ENCODE measurements at regions not wholly inside any gene's neighbourhood (a gene's known extent, or its start where the extent isn't known, plus 50 kb on each side); places are given as distances from the start of the nearest gene placed in this dataset.
A peak's percentile ranks its signal among the peaks of the same experiment; 100 is the strongest.

GRCh38 chr4:24742773-24743172 lies 52.6 kb upstream of the SOD3 start:
- Histone ChIP-seq H3K27me3 (no peaks in the 10 kb centered on the region), H3K4me1 (peaks cover 0 to 21% (median 3%) of the 10 kb centered on the region in 4 donors), H3K27ac (peak overlapping the region in 1 of 4 donors; percentile 29), H3K4me3 (no peak overlapping the region), H3K36me3 (no peaks in the 10 kb centered on the region), H3K9me3 (no peaks in the 10 kb centered on the region)
- WGBS, 2 donors (ENCODE audit: low coverage in 1 of 2), result 56 to 64% methylated on average over 3 to 5 of the region's 5 CpGs
- intact Hi-C loops (cut with DNase I; ENCODE audit: low total_unique reads), result no loop called here
- in situ Hi-C loops (cut with MboI; ENCODE audit: low pct_ligation_motif_present in 1 of 4, low pct_unique_long_range_greater_than_20kb in 1 of 4, low sequenced_read_pairs in 3 of 4), result no loop called here
- DNase-seq, result no peak
- TF ChIP-seq, protein P1, sequence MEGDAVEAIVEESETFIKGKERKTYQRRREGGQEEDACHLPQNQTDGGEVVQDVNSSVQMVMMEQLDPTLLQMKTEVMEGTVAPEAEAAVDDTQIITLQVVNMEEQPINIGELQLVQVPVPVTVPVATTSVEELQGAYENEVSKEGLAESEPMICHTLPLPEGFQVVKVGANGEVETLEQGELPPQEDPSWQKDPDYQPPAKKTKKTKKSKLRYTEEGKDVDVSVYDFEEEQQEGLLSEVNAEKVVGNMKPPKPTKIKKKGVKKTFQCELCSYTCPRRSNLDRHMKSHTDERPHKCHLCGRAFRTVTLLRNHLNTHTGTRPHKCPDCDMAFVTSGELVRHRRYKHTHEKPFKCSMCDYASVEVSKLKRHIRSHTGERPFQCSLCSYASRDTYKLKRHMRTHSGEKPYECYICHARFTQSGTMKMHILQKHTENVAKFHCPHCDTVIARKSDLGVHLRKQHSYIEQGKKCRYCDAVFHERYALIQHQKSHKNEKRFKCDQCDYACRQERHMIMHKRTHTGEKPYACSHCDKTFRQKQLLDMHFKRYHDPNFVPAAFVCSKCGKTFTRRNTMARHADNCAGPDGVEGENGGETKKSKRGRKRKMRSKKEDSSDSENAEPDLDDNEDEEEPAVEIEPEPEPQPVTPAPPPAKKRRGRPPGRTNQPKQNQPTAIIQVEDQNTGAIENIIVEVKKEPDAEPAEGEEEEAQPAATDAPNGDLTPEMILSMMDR (IDR thresholded peaks at IDR 0.05), result no peak
- no peak for TF ChIP-seq POLR2AphosphoS5 (IDR thresholded peaks at IDR 0.05)
- TF ChIP-seq POLR2A (IDR thresholded peaks at IDR 0.05), result no peak
- TF ChIP-seq EP300 (IDR thresholded peaks at IDR 0.05; ENCODE audit: low read depth), result no peak

DNA sequence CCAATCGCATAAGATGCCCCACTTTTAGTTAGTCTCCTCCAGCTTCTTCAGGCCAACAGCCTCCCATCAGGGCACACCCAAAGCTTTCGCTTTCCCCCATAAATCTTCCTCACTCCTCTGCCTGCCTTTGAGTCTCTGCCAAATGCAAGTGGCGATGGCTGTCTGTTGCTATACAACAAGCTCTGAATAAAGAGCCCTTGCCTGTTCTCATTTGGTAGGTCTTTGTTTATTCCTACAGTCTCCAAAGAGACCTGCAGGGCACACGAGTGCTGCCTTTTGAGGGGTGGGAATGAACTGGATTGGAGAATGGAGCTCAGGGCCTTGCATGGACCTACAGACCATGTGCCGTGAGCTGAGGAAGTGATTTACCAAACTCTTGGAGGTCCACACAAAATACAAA lies 52.2 kb upstream of the SOD3 start:
- WGBS, 2 donors (ENCODE audit: low coverage in 1 of 2), result 64% methylated on average over 5 of the region's 5 CpGs; no CpG with 5 or more reads in 1 of the 2 donors
- Histone ChIP-seq H3K36me3 (no peaks in the 10 kb centered on the region), H3K9me3 (no peaks in the 10 kb centered on the region), H3K27me3 (no peaks in the 10 kb centered on the region), H3K4me1 (peaks cover 0 to 21% (median 3%) of the 10 kb centered on the region in 4 donors), H3K4me3 (no peak overlapping the region), H3K27ac (no peak overlapping the region)
- TF ChIP-seq POLR2AphosphoS5 (IDR thresholded peaks at IDR 0.05) (no peak), POLR2A (IDR thresholded peaks at IDR 0.05) (no peak), EP300 (IDR thresholded peaks at IDR 0.05; ENCODE audit: low read depth) (no peak)
- TF ChIP-seq, protein P1 (IDR thresholded peaks at IDR 0.05), result no peak
- intact Hi-C loops (cut with DNase I; ENCODE audit: low total_unique reads), result no loop called here
- in situ Hi-C loops (cut with MboI; ENCODE audit: low pct_ligation_motif_present in 1 of 4, low pct_unique_long_range_greater_than_20kb in 1 of 4, low sequenced_read_pairs in 3 of 4), result no loop called here
- no peak for DNase-seq

- 53 to 65% methylated on average over 3 to 5 of the region's 5 CpGs for WGBS, 2 donors (ENCODE audit: low coverage in 1 of 2)
- Histone ChIP-seq H3K9me3 (no peaks in the 10 kb centered on the region), H3K36me3 (no peaks in the 10 kb centered on the region), H3K27ac (no peak overlapping the region), H3K4me3 (no peak overlapping the region), H3K27me3 (no peaks in the 10 kb centered on the region), H3K4me1 (peaks cover 0 to 21% (median 3%) of the 10 kb centered on the region in 4 donors)
- no peak for DNase-seq
- in situ Hi-C loops (cut with MboI; ENCODE audit: low pct_ligation_motif_present in 1 of 4, low pct_unique_long_range_greater_than_20kb in 1 of 4, low sequenced_read_pairs in 3 of 4) (no loop called here), intact Hi-C loops (cut with DNase I; ENCODE audit: low total_unique reads) (no loop called here)
- TF ChIP-seq POLR2AphosphoS5 (IDR thresholded peaks at IDR 0.05), result no peak
- TF ChIP-seq EP300 (IDR thresholded peaks at IDR 0.05; ENCODE audit: low read depth), result no peak
- TF ChIP-seq POLR2A (IDR thresholded peaks at IDR 0.05), result no peak
- TF ChIP-seq, protein P1 (IDR thresholded peaks at IDR 0.05), result no peak
Observed at GRCh38 chr4:24743927-24744326, 51.4 kb upstream of the SOD3 start.

DNA sequence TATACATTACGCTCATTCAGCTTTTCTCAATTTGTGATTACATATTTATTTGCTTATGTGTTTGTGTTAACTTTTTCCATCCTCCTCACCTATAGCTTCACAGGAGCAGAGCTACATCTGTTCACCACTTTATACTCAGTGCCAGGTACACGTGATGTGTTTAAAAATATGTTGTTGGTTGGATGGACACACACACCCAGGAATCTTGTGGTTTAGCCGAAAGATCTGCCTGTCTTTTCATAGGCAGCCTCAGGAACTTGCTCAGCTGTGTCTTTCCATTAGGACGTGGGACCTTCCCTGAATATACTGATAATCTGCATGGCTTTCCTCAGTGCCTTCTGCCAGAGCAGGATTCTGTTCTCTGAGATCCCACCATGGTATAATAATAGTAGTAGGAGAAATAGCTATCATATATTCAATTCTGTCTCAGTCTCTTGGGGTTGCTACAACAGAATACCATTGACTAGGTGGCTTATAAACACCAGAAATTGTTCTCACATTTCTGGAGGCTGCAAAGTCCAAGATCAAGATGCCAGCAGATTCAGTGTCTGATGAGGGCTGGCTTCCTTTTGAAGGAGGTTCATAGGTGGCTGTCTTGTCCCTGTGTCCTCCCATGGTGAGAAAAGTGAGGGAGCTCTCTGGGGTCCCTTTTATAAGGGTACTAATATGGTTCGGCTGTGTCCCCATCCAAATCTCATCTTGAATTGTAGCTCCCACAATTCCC lies 50.0 kb upstream of the SOD3 start:
- Histone ChIP-seq H3K9me3 (no peaks in the 10 kb centered on the region), H3K27ac (no peak overlapping the region), H3K4me3 (no peak overlapping the region), H3K36me3 (no peaks in the 10 kb centered on the region), H3K4me1 (peaks cover 0 to 21% (median 3%) of the 10 kb centered on the region in 4 donors), H3K27me3 (no peaks in the 10 kb centered on the region)
- no peak for DNase-seq
- WGBS, 2 donors (ENCODE audit: low coverage in 1 of 2), result 49 to 84% methylated on average over 4 to 5 of the region's 5 CpGs
- TF ChIP-seq POLR2A (IDR thresholded peaks at IDR 0.05) (no peak), EP300 (IDR thresholded peaks at IDR 0.05; ENCODE audit: low read depth) (no peak), POLR2AphosphoS5 (IDR thresholded peaks at IDR 0.05) (no peak)
- TF ChIP-seq, protein P1 (IDR thresholded peaks at IDR 0.05), result no peak
- intact Hi-C loops (cut with DNase I; ENCODE audit: low total_unique reads) (no loop called here), in situ Hi-C loops (cut with MboI; ENCODE audit: low pct_ligation_motif_present in 1 of 4, low pct_unique_long_range_greater_than_20kb in 1 of 4, low sequenced_read_pairs in 3 of 4) (no loop called here)

Measured in transverse colon (tissue), 4 donors.